Endothelial cell of umbilical vein (primary cell): ENCODE measurements at regions not wholly inside any gene's neighbourhood (a gene's known extent, or its start where the extent isn't known, plus 50 kb on each side); places are given as distances from the start of the nearest gene placed in this dataset.

Experiments
- BruUV-seq: library from RNA; stranded (reverse); fragments of 400-500 nt; replicated peaks from 2 replicates; lab custom pipeline; 2021; lab: Mats Ljungman, UMichigan
- CTCF ChIA-PET: fragments of 300-600, 350-600 bp; sonication (Branson Sonifier 250); formaldehyde crosslinking; loops from one replicate; lab custom pipeline; 2021; ENCODE audit warnings: antibody characterized with exemption, inconsistent platforms; lab: Charles Lee
- POLR2A ChIA-PET: fragments of 300-600, 350-600 bp; sonication (Branson Sonifier 250); formaldehyde crosslinking; loops from one replicate; lab custom pipeline; 2021; ENCODE audit warnings: antibody characterized with exemption, inconsistent platforms; lab: Charles Lee
- DNase-seq: peaks from one replicate; pipeline ENCODE4 v3.0.0-alpha.2; 2011; ENCODE audit warnings: low read depth, low spot score
- FAIRE-seq: peaks from 2 replicates; lab custom pipeline; 2011; peaks lifted over from hg19 to GRCh38; lab: Jason Lieb, UNC
- H2AFZ ChIP-seq: 2 replicates; pipeline ENCODE4 v1.6.0; 2012; ENCODE audit warnings: low read depth, low read length, control low read depth, inconsistent platforms
- H3K27ac ChIP-seq: 2 replicates; pipeline ENCODE4 v1.5.1; 2011; ENCODE audit warnings: low read depth, mild to moderate bottlenecking, control low read depth, low read length, moderate library complexity; ENCODE audit not compliant: insufficient read depth
- H3K27me3 ChIP-seq, 2 experiments: 2 replicates each; pipeline versions ENCODE4 v1.6.0 to v1.6.1; 2011; ENCODE audit warnings: low read length in 2 of 2, mixed read lengths in 1 of 2; ENCODE audit not compliant: control insufficient read depth in 2 of 2, insufficient read depth in 2 of 2
- H3K36me3 ChIP-seq, 2 experiments: 2 replicates in 1 of 2; 3 replicates in 1 of 2; pipeline ENCODE4 v1.5.1; 2011; ENCODE audit warnings: low read length in 2 of 2, mild to moderate bottlenecking in 1 of 2, moderate library complexity in 1 of 2; ENCODE audit not compliant: control insufficient read depth in 2 of 2, insufficient read depth in 2 of 2; ENCODE audit errors: extremely low read depth in 1 of 2
- H3K4me1 ChIP-seq: 3 replicates; pipeline ENCODE4 v1.5.1; 2011; ENCODE audit warnings: mild to moderate bottlenecking, low read length; ENCODE audit not compliant: control insufficient read depth, insufficient read depth; ENCODE audit errors: extremely low read depth
- H3K4me2 ChIP-seq: 2 replicates; pipeline ENCODE4 v1.6.1; 2011; ENCODE audit warnings: low read length, control low read depth, mixed read lengths; ENCODE audit not compliant: insufficient read depth
- H3K4me3 ChIP-seq, 3 experiments: fragments of 200-600 bp in 1 of 3; sonication (generic), shearing (Covaris generic) in 1 of 3; replicated peaks in 1 of 3; 2 replicates each; pipeline ENCODE4 v1.5.1; 2011 to 2016; ENCODE audit warnings: control low read depth in 3 of 3, low read length in 3 of 3, mild to moderate bottlenecking in 2 of 3, inconsistent platforms in 1 of 3, low read depth in 1 of 3, moderate library complexity in 1 of 3; ENCODE audit not compliant: insufficient read depth in 1 of 3
- H3K79me2 ChIP-seq: 2 replicates; pipeline ENCODE4 v1.6.0; 2012; ENCODE audit warnings: low read length, inconsistent platforms; ENCODE audit not compliant: control insufficient read depth, insufficient read depth
- H3K9ac ChIP-seq: replicated peaks from 2 replicates; pipeline ENCODE3; 2011; ENCODE audit warnings: low read length, control low read depth; ENCODE audit not compliant: insufficient read depth; ENCODE audit errors: extremely low read depth
- H3K9me1 ChIP-seq: replicated peaks from 3 replicates; pipeline ENCODE4 v1.6.0; 2011; ENCODE audit warnings: mild to moderate bottlenecking, low read length; ENCODE audit not compliant: control insufficient read depth, insufficient read depth; ENCODE audit errors: extremely low read depth
- H3K9me3 ChIP-seq: replicated peaks from 2 replicates; pipeline ENCODE4 v1.5.1; 2012; ENCODE audit warnings: low read length, inconsistent platforms; ENCODE audit not compliant: control insufficient read depth, insufficient read depth
- H4K20me1 ChIP-seq: replicated peaks from 2 replicates; pipeline ENCODE3; 2011; ENCODE audit warnings: mild to moderate bottlenecking, low read length; ENCODE audit not compliant: control insufficient read depth, insufficient read depth; ENCODE audit errors: extremely low read depth
- EZH2 ChIP-seq: IDR thresholded peaks from 2 replicates; pipeline ENCODE4 v1.6.1; 2012; ENCODE audit warnings: borderline replicate concordance, low read depth, mild to moderate bottlenecking, moderate library complexity, low read length, inconsistent platforms; ENCODE audit not compliant: severe bottlenecking
- FOS ChIP-seq: IDR thresholded peaks from 2 replicates; pipeline ENCODE4 v1.6.1; 2011; ENCODE audit warnings: mild to moderate bottlenecking, low read length, moderate library complexity, borderline replicate concordance; ENCODE audit not compliant: insufficient read depth
- GATA2 ChIP-seq: IDR thresholded peaks from 2 replicates; pipeline ENCODE4 v1.7.0; 2011; ENCODE audit warnings: low read depth, mild to moderate bottlenecking, moderate library complexity, mixed read lengths, low read length; ENCODE audit not compliant: insufficient read length, insufficient read depth
- JUN ChIP-seq: IDR thresholded peaks from 2 replicates; pipeline ENCODE4 v1.6.1; 2011; ENCODE audit warnings: borderline replicate concordance, low read depth; ENCODE audit not compliant: insufficient read length, insufficient read depth
- MYC ChIP-seq: IDR thresholded peaks from one replicate; pipeline ENCODE4 v1.6.1; 2011; ENCODE audit warnings: mild to moderate bottlenecking, low read depth, low read length
- POLR2A ChIP-seq: IDR thresholded peaks from 2 replicates; pipeline ENCODE4 v1.6.1; 2012; ENCODE audit warnings: low read depth, mild to moderate bottlenecking, control low read depth, low read length
- POLR2AphosphoS5 ChIP-seq: IDR thresholded peaks from 2 replicates; pipeline ENCODE4 v1.6.1; 2012; ENCODE audit warnings: low read depth, mild to moderate bottlenecking, control low read depth, low read length, moderate library complexity; ENCODE audit not compliant: insufficient read depth
- dilution Hi-C: fragments of 300-500 bp; cut with MboI; formaldehyde crosslinking; loops from one replicate; pipeline ENCODE4 v1.15.0; 2019; ENCODE audit warnings: low sequenced_read_pairs; ENCODE audit not compliant: extremely low pct_ligation_motif_present
- intact Hi-C: fragments of 100-400 bp; cut with micrococcal nuclease; formaldehyde crosslinking; loops from one replicate; pipeline ENCODE4 v1.10.0; 2022
- TF ChIP-seq, protein P1 (sequence below): IDR thresholded peaks from 2 replicates; pipeline ENCODE4 v1.6.1; 2011; ENCODE audit not compliant: insufficient read depth, insufficient read length
- TF ChIP-seq, protein P2 (sequence below), 2 donors: IDR thresholded peaks; 1 replicate in 1 of 2; 2 replicates in 1 of 2; pipeline ENCODE4 v1.5.1; 2011; ENCODE audit warnings: low read length in 2 of 2, mild to moderate bottlenecking in 2 of 2, moderate library complexity in 2 of 2, control low read depth in 1 of 2, inconsistent platforms in 1 of 2, low read depth in 1 of 2; ENCODE audit not compliant: insufficient read depth in 1 of 2; ENCODE audit errors: extremely low read depth in 1 of 2

DNA sequence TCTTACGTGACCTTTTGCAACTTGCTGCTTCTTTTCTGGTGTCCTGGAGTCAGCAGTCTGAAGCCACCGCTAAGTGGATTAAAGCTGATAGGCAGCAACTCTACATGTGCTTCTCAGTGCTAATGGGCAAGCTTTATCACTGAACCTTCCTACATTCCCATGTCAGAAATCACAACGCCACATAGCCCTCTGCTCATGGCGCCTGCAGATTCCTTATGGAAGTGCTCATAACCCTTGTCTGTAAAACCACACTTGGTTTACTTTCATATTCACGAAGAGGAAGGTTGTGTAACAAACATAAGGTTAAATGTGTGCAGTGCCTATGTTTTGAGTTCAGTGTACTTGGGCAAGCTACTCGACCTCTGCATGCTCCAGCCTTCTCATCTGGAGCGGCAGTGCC, 319.8 kb downstream of the FBXO15 start:
- DNase-seq = no peak
- Histone ChIP-seq H4K20me1 (no peaks in the 10 kb centered on the region), H3K4me1 (no peaks in the 10 kb centered on the region), H2AFZ (no peak overlapping the region), H3K9ac (no peak overlapping the region), H3K36me3 (no peaks in the 10 kb centered on the region), H3K9me1 (no peaks in the 10 kb centered on the region), H3K27ac (no peak overlapping the region), H3K9me3 (peaks cover 4% of the 10 kb centered on the region), H3K4me3 (no peak overlapping the region), H3K4me2 (no peak overlapping the region), H3K79me2 (no peaks in the 10 kb centered on the region), H3K27me3 (no peaks in the 10 kb centered on the region)
- FAIRE-seq = no peak
- ChIA-PET CTCF (no interaction called here), POLR2A (no interaction called here)
- intact Hi-C loops = no loop called here
- no peak for TF ChIP-seq FOS
- TF ChIP-seq EZH2 = no peak
- no peak for TF ChIP-seq MYC
- TF ChIP-seq POLR2A = no peak
- TF ChIP-seq, protein P1, sequence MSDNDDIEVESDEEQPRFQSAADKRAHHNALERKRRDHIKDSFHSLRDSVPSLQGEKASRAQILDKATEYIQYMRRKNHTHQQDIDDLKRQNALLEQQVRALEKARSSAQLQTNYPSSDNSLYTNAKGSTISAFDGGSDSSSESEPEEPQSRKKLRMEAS = no peak
- no peak for TF ChIP-seq GATA2
- TF ChIP-seq, protein P2, sequence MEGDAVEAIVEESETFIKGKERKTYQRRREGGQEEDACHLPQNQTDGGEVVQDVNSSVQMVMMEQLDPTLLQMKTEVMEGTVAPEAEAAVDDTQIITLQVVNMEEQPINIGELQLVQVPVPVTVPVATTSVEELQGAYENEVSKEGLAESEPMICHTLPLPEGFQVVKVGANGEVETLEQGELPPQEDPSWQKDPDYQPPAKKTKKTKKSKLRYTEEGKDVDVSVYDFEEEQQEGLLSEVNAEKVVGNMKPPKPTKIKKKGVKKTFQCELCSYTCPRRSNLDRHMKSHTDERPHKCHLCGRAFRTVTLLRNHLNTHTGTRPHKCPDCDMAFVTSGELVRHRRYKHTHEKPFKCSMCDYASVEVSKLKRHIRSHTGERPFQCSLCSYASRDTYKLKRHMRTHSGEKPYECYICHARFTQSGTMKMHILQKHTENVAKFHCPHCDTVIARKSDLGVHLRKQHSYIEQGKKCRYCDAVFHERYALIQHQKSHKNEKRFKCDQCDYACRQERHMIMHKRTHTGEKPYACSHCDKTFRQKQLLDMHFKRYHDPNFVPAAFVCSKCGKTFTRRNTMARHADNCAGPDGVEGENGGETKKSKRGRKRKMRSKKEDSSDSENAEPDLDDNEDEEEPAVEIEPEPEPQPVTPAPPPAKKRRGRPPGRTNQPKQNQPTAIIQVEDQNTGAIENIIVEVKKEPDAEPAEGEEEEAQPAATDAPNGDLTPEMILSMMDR (IDR thresholded peaks at IDR 0.05; ENCODE audit: extremely low read depth in 1 of 2, insufficient read depth in 1 of 2, low read depth in 1 of 2, low read length in 2 of 2) = no peak
- TF ChIP-seq JUN = no peak
- TF ChIP-seq POLR2AphosphoS5 = no peak
- no TSS peak for BruUV-seq
- dilution Hi-C loops = no loop called here
